Ishikawa (cell line): ENCODE measurements at regions not wholly inside any gene's neighbourhood (a gene's known extent, or its start where the extent isn't known, plus 50 kb on each side); places are given as distances from the start of the nearest gene placed in this dataset.

Experiments
- CEBPB ChIP-seq: IDR thresholded peaks from 2 replicates; pipeline ENCODE4 v1.6.1; 2012
- CREB1 ChIP-seq: IDR thresholded peaks from 2 replicates; pipeline ENCODE4 v1.6.1; 2012; ENCODE audit warnings: low read depth
- EGR1 ChIP-seq: IDR thresholded peaks from 2 replicates; pipeline ENCODE4 v1.6.1; 2012
- EP300 ChIP-seq: IDR thresholded peaks from 2 replicates; pipeline ENCODE4 v1.6.1; 2012; ENCODE audit warnings: borderline replicate concordance
- FOXM1 ChIP-seq: IDR thresholded peaks from 2 replicates; pipeline ENCODE4 v1.6.1; 2012; ENCODE audit warnings: low read depth, borderline replicate concordance
- NFIC ChIP-seq: IDR thresholded peaks from 2 replicates; pipeline ENCODE4 v1.6.1; 2012
- RAD21 ChIP-seq: IDR thresholded peaks from 2 replicates; pipeline ENCODE4 v1.6.1; 2012; ENCODE audit warnings: low read depth
- TAF1 ChIP-seq: IDR thresholded peaks from 2 replicates; pipeline ENCODE4 v1.6.1; 2012; ENCODE audit warnings: low read depth, mild to moderate bottlenecking
- TCF12 ChIP-seq: IDR thresholded peaks from 2 replicates; pipeline ENCODE4 v1.6.1; 2012; ENCODE audit warnings: low read depth
- TEAD4 ChIP-seq: IDR thresholded peaks from 2 replicates; pipeline ENCODE4 v1.6.1; 2012
- YY1 ChIP-seq: IDR thresholded peaks from 2 replicates; pipeline ENCODE4 v1.6.1; 2012; ENCODE audit warnings: low read depth
- ZBTB7A ChIP-seq: IDR thresholded peaks from 2 replicates; pipeline ENCODE4 v1.6.1; 2012; ENCODE audit warnings: low read depth
- TF ChIP-seq, protein P1 (sequence below): IDR thresholded peaks from 2 replicates; pipeline ENCODE4 v1.6.1; 2012
- TF ChIP-seq, protein P2 (sequence below): IDR thresholded peaks from 2 replicates; pipeline ENCODE4 v1.6.1; 2012
- TF ChIP-seq, protein P3 (sequence below): IDR thresholded peaks from 2 replicates; pipeline ENCODE4 v1.6.1; 2012; ENCODE audit warnings: low read depth, mild to moderate bottlenecking

GRCh38 chr10:52542906-52543305 lies 228.8 kb downstream of the DKK1 start:
- TF ChIP-seq RAD21 (no peak), CEBPB (no peak), YY1 (no peak), FOXM1 (no peak), EP300 (no peak), TCF12 (no peak), TAF1 (no peak), CREB1 (no peak), ZBTB7A (no peak), TEAD4 (no peak), NFIC (no peak), EGR1 (no peak)
- TF ChIP-seq, protein P1, sequence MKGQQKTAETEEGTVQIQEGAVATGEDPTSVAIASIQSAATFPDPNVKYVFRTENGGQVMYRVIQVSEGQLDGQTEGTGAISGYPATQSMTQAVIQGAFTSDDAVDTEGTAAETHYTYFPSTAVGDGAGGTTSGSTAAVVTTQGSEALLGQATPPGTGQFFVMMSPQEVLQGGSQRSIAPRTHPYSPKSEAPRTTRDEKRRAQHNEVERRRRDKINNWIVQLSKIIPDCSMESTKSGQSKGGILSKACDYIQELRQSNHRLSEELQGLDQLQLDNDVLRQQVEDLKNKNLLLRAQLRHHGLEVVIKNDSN: no peak
- TF ChIP-seq, protein P2, sequence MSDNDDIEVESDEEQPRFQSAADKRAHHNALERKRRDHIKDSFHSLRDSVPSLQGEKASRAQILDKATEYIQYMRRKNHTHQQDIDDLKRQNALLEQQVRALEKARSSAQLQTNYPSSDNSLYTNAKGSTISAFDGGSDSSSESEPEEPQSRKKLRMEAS: no peak
- TF ChIP-seq, protein P3, sequence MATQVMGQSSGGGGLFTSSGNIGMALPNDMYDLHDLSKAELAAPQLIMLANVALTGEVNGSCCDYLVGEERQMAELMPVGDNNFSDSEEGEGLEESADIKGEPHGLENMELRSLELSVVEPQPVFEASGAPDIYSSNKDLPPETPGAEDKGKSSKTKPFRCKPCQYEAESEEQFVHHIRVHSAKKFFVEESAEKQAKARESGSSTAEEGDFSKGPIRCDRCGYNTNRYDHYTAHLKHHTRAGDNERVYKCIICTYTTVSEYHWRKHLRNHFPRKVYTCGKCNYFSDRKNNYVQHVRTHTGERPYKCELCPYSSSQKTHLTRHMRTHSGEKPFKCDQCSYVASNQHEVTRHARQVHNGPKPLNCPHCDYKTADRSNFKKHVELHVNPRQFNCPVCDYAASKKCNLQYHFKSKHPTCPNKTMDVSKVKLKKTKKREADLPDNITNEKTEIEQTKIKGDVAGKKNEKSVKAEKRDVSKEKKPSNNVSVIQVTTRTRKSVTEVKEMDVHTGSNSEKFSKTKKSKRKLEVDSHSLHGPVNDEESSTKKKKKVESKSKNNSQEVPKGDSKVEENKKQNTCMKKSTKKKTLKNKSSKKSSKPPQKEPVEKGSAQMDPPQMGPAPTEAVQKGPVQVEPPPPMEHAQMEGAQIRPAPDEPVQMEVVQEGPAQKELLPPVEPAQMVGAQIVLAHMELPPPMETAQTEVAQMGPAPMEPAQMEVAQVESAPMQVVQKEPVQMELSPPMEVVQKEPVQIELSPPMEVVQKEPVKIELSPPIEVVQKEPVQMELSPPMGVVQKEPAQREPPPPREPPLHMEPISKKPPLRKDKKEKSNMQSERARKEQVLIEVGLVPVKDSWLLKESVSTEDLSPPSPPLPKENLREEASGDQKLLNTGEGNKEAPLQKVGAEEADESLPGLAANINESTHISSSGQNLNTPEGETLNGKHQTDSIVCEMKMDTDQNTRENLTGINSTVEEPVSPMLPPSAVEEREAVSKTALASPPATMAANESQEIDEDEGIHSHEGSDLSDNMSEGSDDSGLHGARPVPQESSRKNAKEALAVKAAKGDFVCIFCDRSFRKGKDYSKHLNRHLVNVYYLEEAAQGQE: no peak

DNA sequence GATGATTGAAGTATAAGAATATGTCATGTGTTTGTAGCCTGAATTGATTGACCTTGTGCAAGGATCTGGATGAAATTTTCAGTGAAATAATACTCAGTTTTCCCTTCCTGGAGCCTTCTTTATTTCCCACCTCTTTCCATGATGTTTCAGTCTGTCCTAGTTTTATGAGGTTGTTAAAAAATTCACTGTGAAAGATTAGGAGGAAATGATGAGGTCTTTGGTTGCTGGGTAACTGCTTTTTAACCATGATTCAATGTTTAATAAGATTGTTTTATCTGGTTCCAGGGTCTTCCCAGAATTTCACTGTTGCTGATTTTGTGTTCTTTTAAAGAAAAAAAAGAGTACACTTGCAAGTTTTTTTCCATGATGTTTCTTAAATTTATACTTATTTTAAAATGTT lies 221.5 kb downstream of the MBL2 start:
- TF ChIP-seq ZBTB7A (no peak), TEAD4 (no peak), EGR1 (no peak), RAD21 (no peak), CEBPB (no peak), FOXM1 (no peak), NFIC (no peak), CREB1 (no peak), TCF12 (no peak), EP300 (no peak), YY1 (no peak)
- TF ChIP-seq, protein P2: no peak
- TF ChIP-seq, protein P1: no peak
- TF ChIP-seq, protein P3: no peak

GRCh38 chr10:52558090-52558489 lies 214.5 kb downstream of the MBL2 start:
- TF ChIP-seq TCF12 (no peak), CREB1 (no peak), FOXM1 (no peak), RAD21 (no peak), ZBTB7A (no peak), TEAD4 (no peak), EP300 (no peak), EGR1 (no peak), NFIC (no peak), CEBPB (no peak), TAF1 (no peak)
- TF ChIP-seq, protein P2: no peak

DNA sequence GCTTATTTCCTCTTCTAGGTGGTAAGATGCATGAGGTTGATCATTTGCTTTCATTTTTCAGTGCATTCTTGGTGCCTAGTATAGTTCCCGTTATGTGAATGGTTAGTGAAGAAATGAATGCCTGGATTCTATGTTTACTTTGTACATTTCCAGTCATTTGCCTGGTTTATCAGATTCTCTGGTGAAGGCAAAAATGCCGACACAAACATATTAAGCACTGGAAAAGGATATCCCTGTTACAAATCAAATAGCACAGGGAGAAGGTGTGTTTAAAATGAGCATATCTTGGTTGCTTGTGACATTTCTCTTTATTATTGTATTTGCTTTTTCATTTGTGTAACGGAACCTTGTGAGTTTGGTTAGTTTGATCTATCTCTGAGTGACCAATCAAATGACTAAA lies 211.3 kb downstream of the MBL2 start:
- TF ChIP-seq, protein P3: no peak
- TF ChIP-seq CEBPB (no peak), YY1 (no peak), TAF1 (no peak), NFIC (no peak), CREB1 (no peak), EP300 (no peak), ZBTB7A (no peak), TCF12 (no peak), TEAD4 (no peak), FOXM1 (no peak), RAD21 (no peak), EGR1 (no peak)
- TF ChIP-seq, protein P1: no peak
- TF ChIP-seq, protein P2: no peak
